T-helper 1 cell (primary cell): ENCODE measurements at regions not wholly inside any gene's neighbourhood (a gene's known extent, or its start where the extent isn't known, plus 50 kb on each side); places are given as distances from the start of the nearest gene placed in this dataset.
"Not testable (repeated sequence)": the region's sequence is repeated elsewhere in the genome, so short reads cannot be mapped to it uniquely, and the experiment has no call there.

Experiments
- DNase-seq, 5 donors: peaks; one replicate each; pipeline ENCODE4 v3.0.0-alpha.2; 2012 to 2020

GRCh38 chr3:148439254-148439822 lies 258.4 kb upstream of the AGTR1 start:
- DNase-seq = no peak

- DNase-seq = no peak
These were observed 256.5 kb upstream of the AGTR1 start for GRCh38 chr3:148441191-148441590.

GRCh38 chr3:148450819-148451218 lies 246.9 kb upstream of the AGTR1 start:
- no peak for DNase-seq

- DNase-seq = no peak
These were observed 245.7 kb upstream of the AGTR1 start for GRCh38 chr3:148451969-148452368.

- no peak for DNase-seq
These were observed 243.9 kb upstream of the AGTR1 start for GRCh38 chr3:148453781-148454191.

GRCh38 chr3:148455098-148455497 lies 242.6 kb upstream of the AGTR1 start:
- no peak for DNase-seq

GRCh38 chr3:148457886-148458285 lies 239.8 kb upstream of the AGTR1 start:
- DNase-seq = no peak

- DNase-seq = no peak
These were observed 237.7 kb upstream of the AGTR1 start for GRCh38 chr3:148459931-148460513.

- no peak for DNase-seq
These were observed 237.0 kb upstream of the AGTR1 start for GRCh38 chr3:148460686-148461085.

GRCh38 chr3:148464246-148464645 lies 233.5 kb upstream of the AGTR1 start:
- no peak for DNase-seq

- no peak for DNase-seq
These were observed 231.6 kb upstream of the AGTR1 start for GRCh38 chr3:148466143-148466542.

GRCh38 chr3:148466980-148467740 lies 230.5 kb upstream of the AGTR1 start:
- DNase-seq = no peak

- DNase-seq = no peak
These were observed 220.3 kb upstream of the AGTR1 start for GRCh38 chr3:148477375-148477774.

- DNase-seq = no peak
These were observed 204.1 kb upstream of the AGTR1 start for GRCh38 chr3:148493631-148494030.

GRCh38 chr3:148494451-148494850 lies 203.3 kb upstream of the AGTR1 start:
- DNase-seq = no peak

- no peak for DNase-seq
These were observed 196.8 kb upstream of the AGTR1 start for GRCh38 chr3:148500881-148501280.

- no peak for DNase-seq
These were observed 187.6 kb upstream of the AGTR1 start for GRCh38 chr3:148510116-148510515.

GRCh38 chr3:148510561-148510960 lies 187.1 kb upstream of the AGTR1 start:
- DNase-seq = no peak

GRCh38 chr3:148512648-148513047 lies 185.1 kb upstream of the AGTR1 start:
- DNase-seq = no peak

GRCh38 chr3:148513096-148513543 lies 184.6 kb upstream of the AGTR1 start:
- DNase-seq = no peak

- DNase-seq = no peak
These were observed 179.2 kb upstream of the AGTR1 start for GRCh38 chr3:148518520-148518919.

GRCh38 chr3:148525621-148526020 lies 172.1 kb upstream of the AGTR1 start:
- not testable (repeated sequence) for DNase-seq

- DNase-seq = no peak
These were observed 169.7 kb upstream of the AGTR1 start for GRCh38 chr3:148528024-148528423.

- no peak for DNase-seq
These were observed 165.9 kb upstream of the AGTR1 start for GRCh38 chr3:148531836-148532235.
